Kidney (tissue), 13 donors: ENCODE measurements at regions not wholly inside any gene's neighbourhood (a gene's known extent, or its start where the extent isn't known, plus 50 kb on each side); places are given as distances from the start of the nearest gene placed in this dataset.

Experiments used
- DNase-seq, 5 donors: peaks; one replicate each; pipeline ENCODE4 v3.0.0-alpha.2; 2013 to 2020
- FAIRE-seq: peaks from 2 replicates; lab custom pipeline; 2012; peaks lifted over from hg19 to GRCh38; lab: Jason Lieb, UNC
- H3K27ac ChIP-seq, 2 donors: one replicate each; pipeline ENCODE4 v1.7.0; 2013; ENCODE audit warnings: low read depth in 2 of 2, low read length in 2 of 2, inconsistent platforms in 1 of 2
- H3K27me3 ChIP-seq: one replicate; pipeline ENCODE4 v1.7.1; 2013; ENCODE audit warnings: low read length, inconsistent platforms; ENCODE audit not compliant: control insufficient read depth, insufficient read depth
- H3K36me3 ChIP-seq, 3 donors: one replicate each; pipeline versions ENCODE4 v1.7.0 to v1.7.1; 2013; ENCODE audit warnings: low read length in 3 of 3, control low read depth in 1 of 3, inconsistent platforms in 1 of 3; ENCODE audit not compliant: insufficient read depth in 3 of 3, control insufficient read depth in 2 of 3
- H3K4me1 ChIP-seq, 3 donors: one replicate each; pipeline versions ENCODE4 v1.7.0 to v1.7.1; 2013; ENCODE audit warnings: low read length in 3 of 3, inconsistent platforms in 1 of 3, low read depth in 1 of 3; ENCODE audit not compliant: control insufficient read depth in 2 of 3, insufficient read depth in 2 of 3
- H3K4me3 ChIP-seq, 3 donors: one replicate each; pipeline versions ENCODE4 v1.7.0 to v1.8.1; 2013; ENCODE audit warnings: low read length in 3 of 3, control low read depth in 1 of 3, inconsistent platforms in 1 of 3
- H3K9ac ChIP-seq, 3 donors: one replicate each; pipeline versions ENCODE4 v1.7.0 to v1.7.1; 2013; ENCODE audit warnings: low read length in 3 of 3, control low read depth in 1 of 3, inconsistent platforms in 1 of 3
- H3K9me3 ChIP-seq, 3 donors: one replicate each; pipeline versions ENCODE4 v1.7.0 to v1.7.1; 2013; ENCODE audit warnings: low read length in 3 of 3, control low read depth in 1 of 3, inconsistent platforms in 1 of 3; ENCODE audit not compliant: control insufficient read depth in 2 of 3, insufficient read depth in 1 of 3
- CTCF ChIP-seq: IDR thresholded peaks from 3 replicates; pipeline ENCODE4 v1.5.1; 2012; ENCODE audit warnings: mild to moderate bottlenecking, moderate library complexity, borderline replicate concordance; ENCODE audit not compliant: insufficient read depth; ENCODE audit errors: extremely low read depth
- intact Hi-C: fragments of 100-400 bp; cut with DNase I; formaldehyde crosslinking; loops from one replicate; pipeline ENCODE4 v1.11.1; 2022
- donor health status: control.
- donor health status: control.
- donor health status: control.
- donor health status: control.
- donor health status: control.
- donor health status: DM: yes; HTN: yes; CAD: no.
- donor health status: Normal renal cell carcinoma (clear cell type).

GRCh38 chr13:67841071-67841470 lies 610.9 kb upstream of the PCDH9 start:
- Histone ChIP-seq H3K9me3 (no peaks in the 10 kb centered on the region), H3K27me3 (no peaks in the 10 kb centered on the region), H3K4me1 (no peaks in the 10 kb centered on the region), H3K9ac (no peak overlapping the region), H3K36me3 (no peaks in the 10 kb centered on the region), H3K4me3 (no peak overlapping the region), H3K27ac (no peak overlapping the region)
- FAIRE-seq, result no peak
- no peak for TF ChIP-seq CTCF
- no peak for DNase-seq
- intact Hi-C loops, result no loop called here

- intact Hi-C loops, result no loop called here
- FAIRE-seq (no peak), DNase-seq (no peak)
- no peak for TF ChIP-seq CTCF
- Histone ChIP-seq H3K27me3 (no peaks in the 10 kb centered on the region), H3K9ac (no peak overlapping the region), H3K36me3 (no peaks in the 10 kb centered on the region), H3K4me1 (no peaks in the 10 kb centered on the region), H3K9me3 (peaks cover 0 to 1% (median 0%) of the 10 kb centered on the region in 3 donors), H3K27ac (no peak overlapping the region), H3K4me3 (no peak overlapping the region)
Observed at GRCh38 chr13:67833564-67833963, 603.4 kb upstream of the PCDH9 start.

- no peaks in the 10 kb centered on the region for H3K27me3 ChIP-seq
- no peak for DNase-seq
Observed at GRCh38 chr13:67829641-67830040, 599.5 kb upstream of the PCDH9 start.

More at GRCh38 chr13:67829641-67830040, 599.5 kb upstream of the PCDH9 start:
- Histone ChIP-seq H3K36me3 (no peaks in the 10 kb centered on the region), H3K27ac (no peak overlapping the region), H3K9me3 (no peaks in the 10 kb centered on the region), H3K4me3 (no peak overlapping the region), H3K4me1 (no peaks in the 10 kb centered on the region), H3K9ac (no peak overlapping the region)
- intact Hi-C loops, result no loop called here
- no peak for FAIRE-seq
- no peak for TF ChIP-seq CTCF
